ENCODE measurements at regions not wholly inside any gene's neighbourhood (a gene's known extent, or its start where the extent isn't known, plus 50 kb on each side); places are given as distances from the start of the nearest gene placed in this dataset.

- in situ Hi-C loops (cut with HindIII; ENCODE audit: low sequenced_read_pairs): loop anchor here (5.0 kb wide), 1 partner anchor 47 kb away; no protein-coding TSS in a partner anchor
These were observed 207.7 kb upstream of the CIBAR2 start for GRCh38 chr16:85319984-85320440.

DNA sequence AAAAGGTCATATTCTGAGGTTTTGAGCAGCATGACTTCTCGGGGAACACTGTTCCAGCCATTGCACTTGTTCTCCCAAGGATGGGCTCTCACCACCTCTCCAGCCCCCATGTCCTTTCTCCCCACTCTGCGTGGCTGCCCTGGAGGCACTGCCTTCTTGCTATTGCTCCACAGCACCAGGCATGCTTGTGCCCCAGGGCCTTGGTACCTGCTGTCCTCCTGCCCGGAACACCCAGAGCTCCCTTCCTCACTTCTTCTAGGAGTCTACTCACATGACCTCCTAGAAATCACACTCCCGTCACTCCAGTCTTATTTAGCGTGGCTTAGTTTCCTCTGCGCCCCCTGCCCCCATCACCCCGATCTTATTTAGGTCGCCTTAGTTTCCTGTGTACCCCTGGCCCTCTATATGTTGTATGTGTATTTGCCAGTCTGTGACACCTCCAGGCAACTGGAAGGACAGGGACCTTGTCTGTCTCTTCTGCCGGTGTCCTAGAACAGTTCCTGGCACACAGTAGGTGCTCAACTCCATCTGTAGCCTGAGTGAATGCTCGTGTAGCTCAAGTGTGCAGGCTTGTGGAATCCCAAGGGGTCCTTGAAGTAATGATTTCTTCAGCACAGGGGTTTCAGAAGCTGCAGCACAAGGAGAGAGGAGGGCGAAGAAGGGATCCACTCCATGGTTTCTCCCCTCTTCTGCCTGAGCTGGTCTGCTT is 208.6 kb upstream of the CIBAR2 start:
- in situ Hi-C loops (cut with HindIII; ENCODE audit: low sequenced_read_pairs): loop anchor here (5.0 kb wide), 1 partner anchor 46 kb away; no protein-coding TSS in a partner anchor

DNA sequence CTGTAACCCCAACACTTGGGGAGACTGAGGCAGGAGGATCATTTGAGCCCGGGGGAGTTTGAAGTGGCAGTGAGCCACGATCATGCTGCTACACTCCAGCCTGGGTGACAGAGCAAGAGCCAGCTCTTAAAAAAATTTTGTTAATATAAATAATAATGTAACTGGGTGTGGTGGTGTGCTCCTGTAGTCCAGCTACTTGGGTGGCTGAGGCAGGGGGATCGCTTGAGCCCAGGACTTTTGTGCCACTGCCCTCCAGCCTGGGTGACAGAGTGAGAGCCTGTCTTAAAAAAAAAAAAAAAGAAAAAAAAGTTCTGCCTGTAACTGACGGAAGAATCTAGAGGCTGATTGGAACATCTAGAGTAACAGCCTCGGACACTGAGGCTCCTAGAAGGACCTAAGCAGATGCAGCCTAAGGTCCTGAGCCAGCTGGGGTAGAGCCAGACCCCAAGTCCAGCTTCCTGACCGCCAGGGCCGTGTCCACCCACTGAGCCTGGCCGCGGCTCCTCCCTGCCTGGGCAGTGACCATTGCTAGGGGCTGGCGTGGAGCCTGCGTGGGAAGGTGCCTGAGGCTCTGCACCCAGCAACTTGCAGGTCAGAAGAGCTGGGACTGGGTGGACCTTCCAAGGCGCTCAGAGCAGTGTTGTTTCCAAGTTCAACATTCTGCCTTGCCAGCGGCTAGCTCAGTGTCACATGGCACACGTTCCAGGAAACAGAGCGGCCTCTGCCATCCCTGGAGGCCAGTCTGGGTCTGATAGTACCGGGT is 209.4 kb upstream of the CIBAR2 start:
- in situ Hi-C loops (cut with HindIII; ENCODE audit: low sequenced_read_pairs): loop anchor here (5.0 kb wide), 1 partner anchor 46 kb away; no protein-coding TSS in a partner anchor

DNA sequence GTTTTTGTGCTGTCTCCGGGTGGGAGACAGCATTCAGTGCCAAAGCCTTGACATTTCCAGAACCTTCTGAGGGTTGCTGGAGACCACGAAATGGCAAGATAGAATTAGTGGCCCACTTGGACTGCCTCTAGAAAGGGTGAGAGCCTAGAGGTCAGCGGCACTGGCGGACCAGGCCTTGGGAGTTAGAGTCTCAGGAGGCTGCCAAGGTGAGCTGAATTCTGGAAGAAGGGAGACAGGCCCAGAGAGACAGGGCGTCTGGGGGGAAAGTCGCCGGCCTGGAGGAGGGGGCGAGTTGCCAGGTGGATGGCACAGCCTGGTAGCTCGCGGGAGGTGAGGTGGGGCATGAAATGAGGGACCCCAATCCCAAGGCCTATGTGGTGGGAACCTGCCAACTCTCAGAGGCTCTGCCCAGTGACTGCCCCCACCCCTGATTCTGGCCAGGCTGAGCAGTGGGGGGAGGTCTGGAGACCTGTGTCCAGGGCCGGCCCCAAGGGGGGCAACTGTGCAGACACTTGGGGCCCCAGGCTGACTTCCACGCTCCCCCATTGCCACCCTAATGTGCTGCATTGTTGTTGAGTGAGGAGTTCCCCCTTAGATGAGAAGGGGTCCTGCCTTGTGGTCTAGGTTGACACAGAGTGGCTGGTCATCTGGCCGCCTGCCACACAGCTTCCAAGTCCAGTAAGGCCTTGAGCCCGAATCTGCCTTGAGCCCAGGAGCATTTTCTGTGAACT is 211.1 kb upstream of the CIBAR2 start:
- in situ Hi-C loops (cut with HindIII; ENCODE audit: low sequenced_read_pairs): loop anchor here (5.0 kb wide), 1 partner anchor 44 kb away; no protein-coding TSS in a partner anchor

GRCh38 chr16:85323961-85324253 is 211.6 kb upstream of the CIBAR2 start:
- in situ Hi-C loops (cut with HindIII; ENCODE audit: low sequenced_read_pairs): loop anchor here (5.0 kb wide), 1 partner anchor 43 kb away; no protein-coding TSS in a partner anchor

- in situ Hi-C loops (cut with HindIII; ENCODE audit: low sequenced_read_pairs): loop anchor here (5.0 kb wide), 1 partner anchor 43 kb away; no protein-coding TSS in a partner anchor
These were observed 212.2 kb upstream of the CIBAR2 start for GRCh38 chr16:85324488-85324887.

GRCh38 chr16:85326113-85326793 is 214.0 kb upstream of the CIBAR2 start:
- in situ Hi-C loops (cut with HindIII; ENCODE audit: low sequenced_read_pairs): no loop called here

DNA sequence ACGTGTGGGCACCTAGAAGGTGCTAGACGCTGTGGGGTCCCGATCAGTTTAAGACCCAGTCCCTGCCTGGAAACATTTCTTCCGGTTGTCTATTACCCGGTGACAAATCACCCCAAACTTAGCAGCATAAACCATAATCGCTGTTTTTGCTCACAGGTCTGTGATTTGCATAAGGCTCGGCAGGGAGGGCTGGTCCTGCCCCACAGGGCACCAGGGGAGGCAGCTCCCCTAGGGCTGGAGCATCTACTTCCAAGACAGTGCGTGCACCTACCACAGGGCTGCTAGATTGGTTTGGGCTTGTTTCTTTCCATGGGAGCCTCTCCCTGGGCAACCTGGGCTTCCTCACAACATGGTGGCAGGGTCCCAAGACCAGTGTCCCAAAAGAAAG is 214.5 kb upstream of the CIBAR2 start:
- in situ Hi-C loops (cut with HindIII; ENCODE audit: low sequenced_read_pairs): no loop called here

- in situ Hi-C loops (cut with HindIII; ENCODE audit: low sequenced_read_pairs): no loop called here
These were observed 215.7 kb upstream of the CIBAR2 start for GRCh38 chr16:85327731-85328675.

GRCh38 chr16:85328676-85329058 is 216.4 kb upstream of the CIBAR2 start:
- in situ Hi-C loops (cut with HindIII; ENCODE audit: low sequenced_read_pairs): no loop called here

DNA sequence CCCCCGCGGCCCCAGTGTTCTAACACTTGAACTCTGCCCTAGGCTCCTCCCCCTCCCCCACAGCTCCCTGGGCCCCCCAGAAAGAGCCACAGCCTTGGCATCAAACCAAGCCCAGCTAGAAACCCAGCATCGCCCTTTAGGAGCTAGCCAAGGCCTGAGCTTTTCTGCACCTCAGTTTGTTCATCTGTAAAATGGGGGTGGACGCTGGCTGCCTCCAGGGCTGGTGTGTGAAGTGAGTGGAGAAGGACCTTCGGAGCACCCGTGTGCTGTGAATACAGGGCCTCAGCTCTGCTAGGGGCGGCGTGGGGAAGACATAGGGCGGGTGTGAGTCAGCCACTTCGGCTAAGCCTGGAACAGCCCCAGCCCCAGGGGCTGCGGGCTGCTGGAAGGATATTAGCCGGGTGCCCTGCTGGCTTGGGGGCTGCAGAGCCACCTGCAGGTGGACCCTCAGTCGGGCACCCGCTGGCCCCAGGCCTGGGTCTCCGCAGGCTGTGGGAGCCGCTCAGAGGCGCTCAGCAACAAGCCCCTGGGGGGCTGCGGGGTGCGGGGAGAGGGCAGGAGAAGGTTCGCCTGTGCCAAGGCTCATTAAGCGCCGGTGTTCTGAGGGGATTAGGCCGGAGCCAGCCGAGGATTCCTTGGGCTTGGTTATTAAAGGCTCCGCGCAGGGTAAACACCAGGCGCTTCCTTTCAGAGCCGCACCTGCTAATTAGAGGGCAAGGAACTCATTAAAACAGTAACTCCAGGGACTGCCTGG is 217.0 kb upstream of the CIBAR2 start:
- in situ Hi-C loops (cut with HindIII; ENCODE audit: low sequenced_read_pairs): no loop called here

DNA sequence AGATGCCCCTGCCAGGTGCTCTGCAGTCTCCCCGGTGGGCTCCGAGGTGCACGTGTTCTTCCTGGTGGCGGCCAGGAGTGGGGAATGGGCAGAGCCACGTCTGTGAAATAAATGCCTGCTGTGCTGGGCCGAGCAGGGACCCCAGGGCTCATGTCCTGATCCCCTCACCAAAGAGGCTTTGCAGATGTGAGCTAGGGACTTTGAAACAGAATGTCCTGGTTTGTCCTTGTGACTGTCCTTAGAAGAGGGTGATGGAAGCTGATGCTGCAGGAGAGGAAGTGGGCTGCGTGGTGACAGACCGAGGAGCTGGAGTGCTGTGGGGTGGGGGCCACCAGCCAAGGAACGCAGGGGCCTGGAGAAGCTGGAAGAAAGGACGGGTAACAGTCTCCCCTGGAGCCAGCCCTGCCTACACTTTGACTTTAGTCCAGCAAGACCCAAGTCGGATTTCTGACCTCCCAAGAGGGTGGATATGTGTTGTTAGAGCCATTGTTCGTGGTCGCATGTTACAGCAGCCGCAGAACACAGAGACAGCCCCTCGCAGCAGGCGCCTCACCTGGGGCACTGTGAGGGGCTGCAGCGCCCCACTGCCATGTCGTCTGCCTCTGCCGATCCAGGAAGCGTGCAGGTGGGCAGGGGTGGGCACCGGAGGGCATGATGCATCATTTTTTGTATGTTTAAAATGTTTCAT is 217.9 kb upstream of the CIBAR2 start:
- in situ Hi-C loops (cut with HindIII; ENCODE audit: low sequenced_read_pairs): loop anchor here (5.0 kb wide), 2 partner anchors 57 to 78 kb away; no protein-coding TSS in a partner anchor

- in situ Hi-C loops (cut with HindIII; ENCODE audit: low sequenced_read_pairs): loop anchor here (5.0 kb wide), 2 partner anchors 57 to 78 kb away; no protein-coding TSS in a partner anchor
These were observed 218.5 kb upstream of the CIBAR2 start for GRCh38 chr16:85330694-85331188.

- in situ Hi-C loops (cut with HindIII; ENCODE audit: low sequenced_read_pairs): loop anchor here (5.0 kb wide), 2 partner anchors 56 to 79 kb away; no protein-coding TSS in a partner anchor
These were observed 219.4 kb upstream of the CIBAR2 start for GRCh38 chr16:85331688-85332087.

DNA sequence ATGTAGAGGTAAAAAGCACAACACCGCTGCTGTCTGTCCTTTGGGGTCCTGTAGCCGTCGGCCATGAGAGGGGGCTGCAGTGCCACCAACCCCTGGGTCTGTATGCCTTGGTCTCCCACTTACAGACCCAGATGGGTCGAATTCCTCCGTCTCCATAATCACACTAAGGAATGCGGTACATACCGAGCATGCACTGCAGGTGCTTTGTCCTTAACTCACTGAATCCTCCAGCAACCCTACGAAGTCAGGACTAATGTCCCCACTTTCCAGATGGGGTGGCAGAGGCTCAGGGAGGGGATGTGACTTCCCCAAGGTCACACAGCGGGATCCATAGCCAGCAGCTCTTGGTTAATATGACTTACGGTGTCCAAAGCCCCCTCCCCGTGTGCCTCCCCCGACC is 219.9 kb upstream of the CIBAR2 start:
- in situ Hi-C loops (cut with HindIII; ENCODE audit: low sequenced_read_pairs): loop anchor here (5.0 kb wide), 2 partner anchors 55 to 80 kb away; no protein-coding TSS in a partner anchor

- in situ Hi-C loops (cut with HindIII; ENCODE audit: low sequenced_read_pairs): loop anchor here (5.0 kb wide), 2 partner anchors 54 to 81 kb away; no protein-coding TSS in a partner anchor
These were observed 221.1 kb upstream of the CIBAR2 start for GRCh38 chr16:85333337-85333736.

- in situ Hi-C loops (cut with HindIII; ENCODE audit: low sequenced_read_pairs): loop anchor here (5.0 kb wide), 2 partner anchors 53 to 82 kb away; no protein-coding TSS in a partner anchor
These were observed 221.7 kb upstream of the CIBAR2 start for GRCh38 chr16:85333744-85334640.

All from endothelial cell of hepatic sinusoid (primary cell).